Left ventricle myocardium inferior (tissue), 1 donor: ENCODE measurements at regions not wholly inside any gene's neighbourhood (a gene's known extent, or its start where the extent isn't known, plus 50 kb on each side); places are given as distances from the start of the nearest gene placed in this dataset.

Source experiments
- DNase-seq: peaks from one replicate; pipeline ENCODE4 v3.0.0-alpha.2; 2020
- H3K27ac ChIP-seq: fragments of 200-600 bp; replicated peaks from 2 replicates; pipeline ENCODE4 v1.8.0; 2021
- H3K27me3 ChIP-seq: fragments of 200-600 bp; 2 replicates; pipeline ENCODE4 v1.8.0; 2021; ENCODE audit warnings: low read depth
- H3K36me3 ChIP-seq: fragments of 200-600 bp; 2 replicates; pipeline ENCODE4 v1.8.0; 2021
- H3K4me1 ChIP-seq: fragments of 200-600 bp; 2 replicates; pipeline ENCODE4 v1.8.0; 2021
- H3K4me3 ChIP-seq: fragments of 200-600 bp; 2 replicates; pipeline ENCODE4 v1.8.0; 2021; ENCODE audit warnings: mild to moderate bottlenecking, moderate library complexity
- H3K9me3 ChIP-seq: fragments of 200-600 bp; replicated peaks from 2 replicates; pipeline ENCODE4 v1.8.0; 2021
- CTCF ChIP-seq: fragments of 200-600 bp; IDR thresholded peaks from 2 replicates; pipeline ENCODE4 v1.8.0; 2021; ENCODE audit warnings: antibody characterized with exemption, mild to moderate bottlenecking, borderline replicate concordance
- intact Hi-C: fragments of 100-400 bp; cut with micrococcal nuclease; formaldehyde crosslinking; loops from one replicate; pipeline ENCODE4 v1.11.0; 2022
- donor health status: DM: no; HTN: yes; CAD: no; lungs with severe emphysema.

GRCh38 chr14:41489315-41489972 is 117.2 kb upstream of the LRFN5 start:
- H3K27me3 ChIP-seq, result no peaks in the 10 kb centered on the region
- H3K4me1 ChIP-seq, result no peaks in the 10 kb centered on the region
- H3K27ac ChIP-seq, result no peak overlapping the region
- H3K4me3 ChIP-seq, result no peak overlapping the region
- TF ChIP-seq CTCF, result no peak
- DNase-seq, result no peak
- peaks cover 28% of the 10 kb centered on the region for H3K9me3 ChIP-seq
- intact Hi-C loops, result no loop called here
- H3K36me3 ChIP-seq, result no peaks in the 10 kb centered on the region

- Histone ChIP-seq H3K27me3 (no peaks in the 10 kb centered on the region), H3K36me3 (no peaks in the 10 kb centered on the region)
- intact Hi-C loops, result no loop called here
Measured at GRCh38 chr14:41488401-41488800, 118.3 kb upstream of the LRFN5 start.

GRCh38 chr14:41482861-41483260 is 123.8 kb upstream of the LRFN5 start:
- DNase-seq, result no peak
- H3K9me3 ChIP-seq, result no peaks in the 10 kb centered on the region
- H3K36me3 ChIP-seq, result no peaks in the 10 kb centered on the region
- intact Hi-C loops, result no loop called here
- no peaks in the 10 kb centered on the region for H3K4me1 ChIP-seq
- H3K27me3 ChIP-seq, result no peaks in the 10 kb centered on the region
- H3K4me3 ChIP-seq, result no peak overlapping the region
- H3K27ac ChIP-seq, result no peak overlapping the region
- TF ChIP-seq CTCF, result no peak

More at GRCh38 chr14:41488401-41488800, 118.3 kb upstream of the LRFN5 start:
- DNase-seq, result no peak
- TF ChIP-seq CTCF, result no peak
- H3K4me1 ChIP-seq, result no peaks in the 10 kb centered on the region
- no peak overlapping the region for H3K4me3 ChIP-seq
- peaks cover 27% of the 10 kb centered on the region for H3K9me3 ChIP-seq
- no peak overlapping the region for H3K27ac ChIP-seq

- Histone ChIP-seq H3K27ac (no peak overlapping the region), H3K9me3 (no peaks in the 10 kb centered on the region), H3K36me3 (no peaks in the 10 kb centered on the region), H3K4me3 (no peak overlapping the region), H3K4me1 (no peaks in the 10 kb centered on the region), H3K27me3 (no peaks in the 10 kb centered on the region)
- DNase-seq, result no peak
- no peak for TF ChIP-seq CTCF
- intact Hi-C loops, result no loop called here
Measured at GRCh38 chr14:41476526-41476925, 130.2 kb upstream of the LRFN5 start.

- H3K36me3 ChIP-seq, result no peaks in the 10 kb centered on the region
- no peaks in the 10 kb centered on the region for H3K27me3 ChIP-seq
- no peaks in the 10 kb centered on the region for H3K9me3 ChIP-seq
- no peak overlapping the region for H3K27ac ChIP-seq
- intact Hi-C loops, result no loop called here
- no peaks in the 10 kb centered on the region for H3K4me1 ChIP-seq
- TF ChIP-seq CTCF, result no peak
- no peak for DNase-seq
- H3K4me3 ChIP-seq, result no peak overlapping the region
Measured at GRCh38 chr14:41461380-41461779, 145.3 kb upstream of the LRFN5 start.
